Endodermal cell (in vitro differentiated cells): ENCODE measurements at regions not wholly inside any gene's neighbourhood (a gene's known extent, or its start where the extent isn't known, plus 50 kb on each side); places are given as distances from the start of the nearest gene placed in this dataset.
"Not testable (repeated sequence)": the region's sequence is repeated elsewhere in the genome, so short reads cannot be mapped to it uniquely, and the experiment has no call there.

Source experiments
- DNase-seq: peaks from one replicate; pipeline ENCODE4 v3.0.0-alpha.2; 2017
- H3K27ac ChIP-seq: 2 replicates; pipeline ENCODE4 v1.5.1; 2013; ENCODE audit warnings: mild to moderate bottlenecking, low read depth, low read length, moderate library complexity
- H3K27me3 ChIP-seq: 2 replicates; pipeline ENCODE4 v1.6.1; 2013; ENCODE audit warnings: mild to moderate bottlenecking, low read length, moderate library complexity; ENCODE audit not compliant: insufficient read depth, control insufficient read depth, poor library complexity, severe bottlenecking
- H3K36me3 ChIP-seq: 2 replicates; pipeline ENCODE4 v1.7.0; 2013; ENCODE audit warnings: mild to moderate bottlenecking, low read length, moderate library complexity; ENCODE audit not compliant: control insufficient read depth, insufficient read depth
- H3K4me1 ChIP-seq: one replicate; pipeline ENCODE4 v1.7.0; 2013; ENCODE audit warnings: low read length; ENCODE audit not compliant: control insufficient read depth, insufficient read depth
- H3K4me3 ChIP-seq: 2 replicates; pipeline ENCODE4 v1.5.1; 2013; ENCODE audit warnings: mild to moderate bottlenecking, low read length, moderate library complexity
- H3K9ac ChIP-seq: 2 replicates; pipeline ENCODE4 v1.6.1; 2013; ENCODE audit warnings: mild to moderate bottlenecking, low read length, moderate library complexity; ENCODE audit not compliant: poor library complexity, severe bottlenecking; ENCODE audit errors: extremely low read depth
- H3K9me3 ChIP-seq: 2 replicates; pipeline ENCODE4 v1.6.1; 2013; ENCODE audit warnings: mild to moderate bottlenecking, low read length, moderate library complexity; ENCODE audit not compliant: control insufficient read depth
- H3K27ac Mint-ChIP-seq: 2 replicates; pipeline ENCODE4 v1.8.0; 2020; ENCODE audit warnings: mixed read lengths
- H3K27me3 Mint-ChIP-seq: 2 replicates; pipeline ENCODE4 v1.8.0; 2021; ENCODE audit warnings: mild to moderate bottlenecking, mixed read lengths; ENCODE audit not compliant: insufficient read depth
- H3K36me3 Mint-ChIP-seq: 2 replicates; pipeline ENCODE4 v1.8.0; 2020; ENCODE audit warnings: low read depth, mixed read lengths
- H3K4me1 Mint-ChIP-seq: 2 replicates; pipeline ENCODE4 v1.8.0; 2020; ENCODE audit warnings: mixed read lengths
- H3K4me3 Mint-ChIP-seq: 2 replicates; pipeline ENCODE4 v1.8.0; 2020; ENCODE audit warnings: mild to moderate bottlenecking, moderate library complexity, mixed read lengths
- H3K9me3 Mint-ChIP-seq: 2 replicates; pipeline ENCODE4 v1.8.0; 2020; ENCODE audit warnings: mild to moderate bottlenecking, mixed read lengths
- CTCF ChIP-seq: fragments of 200-600 bp; sonication (generic); conservative IDR thresholded peaks from 2 replicates; pipeline ENCODE4 v1.5.0; 2021; ENCODE audit warnings: antibody characterized with exemption, mild to moderate bottlenecking
- WGBS, 2 experiments: methylation state at CpG; one replicate each; pipeline versions ENCODE4 v1.1.5 to v1.1.7; 2013; ENCODE audit warnings: missing lambda C conversion rate in 2 of 2, mixed read lengths in 1 of 2; ENCODE audit not compliant: insufficient coverage in 1 of 2, insufficient read length in 1 of 2; 5-methylcytosine and 5-hydroxymethylcytosine counted together

DNA sequence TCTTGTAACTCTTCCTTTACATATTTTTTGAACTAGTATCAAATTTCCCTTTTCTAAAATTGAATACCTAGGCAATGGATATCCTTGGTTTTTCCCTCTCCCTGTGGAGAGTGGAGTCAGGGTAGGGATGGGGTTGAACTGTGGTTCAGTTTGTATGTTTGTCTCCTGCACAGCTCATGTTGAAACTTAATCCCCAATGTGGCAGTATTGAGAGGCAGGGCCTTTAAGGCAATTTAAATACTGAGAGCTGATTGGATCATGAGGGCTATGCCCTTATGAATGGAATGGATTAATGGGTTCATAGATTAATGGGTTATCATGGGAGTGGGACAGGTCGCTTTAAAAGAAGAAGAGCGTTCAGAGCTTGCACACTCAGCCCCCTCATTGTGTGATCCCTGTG lies 127.2 kb upstream of the RGS6 start:
- TF ChIP-seq CTCF, result no peak
- H3K27me3 Mint-ChIP-seq, result peaks cover 4% of the 10 kb centered on the region
- peaks cover 31% of the 10 kb centered on the region for H3K4me1 Mint-ChIP-seq
- H3K9ac ChIP-seq, result no peak overlapping the region
- no peaks in the 10 kb centered on the region for H3K4me1 ChIP-seq
- no peak overlapping the region for H3K4me3 ChIP-seq
- H3K27ac Mint-ChIP-seq, result no peak overlapping the region
- WGBS, 2 experiments, result 100% methylated on average over 1 to 2 of the region's 2 CpGs
- no peak overlapping the region for H3K27ac ChIP-seq
- no peaks in the 10 kb centered on the region for H3K9me3 ChIP-seq
- no peaks in the 10 kb centered on the region for H3K27me3 ChIP-seq
- DNase-seq, result no peak
- H3K36me3 ChIP-seq, result no peaks in the 10 kb centered on the region
- H3K9me3 Mint-ChIP-seq, result peaks cover 6% of the 10 kb centered on the region
- no peaks in the 10 kb centered on the region for H3K36me3 Mint-ChIP-seq
- H3K4me3 Mint-ChIP-seq, result no peak overlapping the region

- DNase-seq, H3K27ac Mint-ChIP-seq, H3K9me3 ChIP-seq, H3K4me3 ChIP-seq, H3K36me3 Mint-ChIP-seq, H3K36me3 ChIP-seq, H3K27ac ChIP-seq, H3K4me3 Mint-ChIP-seq, H3K9ac ChIP-seq, H3K27me3 ChIP-seq, H3K4me1 ChIP-seq, H3K27me3 Mint-ChIP-seq: not testable (repeated sequence)
- 70% methylated on average over 4 of the region's 4 CpGs for WGBS, 2 experiments
- Mint-ChIP-seq H3K4me1 (peaks cover 29% of the 10 kb centered on the region), H3K9me3 (peaks cover 18% of the 10 kb centered on the region)
Measured at GRCh38 chr14:71807049-71807448, 125.2 kb upstream of the RGS6 start.

DNA sequence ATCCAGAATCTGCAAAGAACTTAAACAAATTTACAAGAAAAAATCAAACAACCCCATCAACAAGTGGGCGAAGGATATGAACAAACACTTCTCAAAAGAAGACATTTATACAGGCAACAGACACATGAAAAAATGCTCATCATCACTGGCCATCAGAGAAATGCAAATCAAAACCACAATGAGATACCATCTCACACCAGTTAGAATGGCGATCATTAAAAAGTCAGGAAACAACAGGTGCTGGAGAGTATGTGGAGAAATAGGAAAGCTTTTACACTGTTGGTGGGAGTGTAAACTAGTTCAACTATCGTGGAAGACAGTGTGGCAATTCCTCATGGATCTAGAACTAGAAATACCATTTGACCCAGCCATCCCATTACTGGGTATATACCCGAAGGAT lies 121.4 kb upstream of the RGS6 start:
- not testable (repeated sequence) for H3K9ac ChIP-seq, H3K36me3 ChIP-seq, H3K27me3 Mint-ChIP-seq, DNase-seq, H3K27ac Mint-ChIP-seq, H3K4me3 ChIP-seq, H3K4me1 ChIP-seq, H3K4me3 Mint-ChIP-seq, H3K36me3 Mint-ChIP-seq, H3K27ac ChIP-seq, H3K27me3 ChIP-seq, H3K9me3 ChIP-seq
- 89 to 94% methylated on average over 2 to 3 of the region's 4 CpGs for WGBS, 2 experiments
- Mint-ChIP-seq H3K4me1 (peaks cover 11% of the 10 kb centered on the region), H3K9me3 (peaks cover 18% of the 10 kb centered on the region)

- TF ChIP-seq CTCF, result no peak
- Histone ChIP-seq H3K27me3 (no peaks in the 10 kb centered on the region), H3K27ac (no peak overlapping the region), H3K9ac (no peak overlapping the region), H3K36me3 (no peaks in the 10 kb centered on the region), H3K4me3 (no peak overlapping the region), H3K4me1 (no peaks in the 10 kb centered on the region), H3K9me3 (no peaks in the 10 kb centered on the region)
- no peaks in the 10 kb centered on the region for H3K4me1 Mint-ChIP-seq
- peaks cover 18% of the 10 kb centered on the region for H3K9me3 Mint-ChIP-seq
- WGBS, 2 experiments, result 94 to 100% methylated on average over 2 to 4 of the region's 4 CpGs
- H3K27me3 Mint-ChIP-seq, result peaks cover 4% of the 10 kb centered on the region
- no peak for DNase-seq
- H3K36me3 Mint-ChIP-seq, result no peaks in the 10 kb centered on the region
- H3K4me3 Mint-ChIP-seq, result no peak overlapping the region
- H3K27ac Mint-ChIP-seq, result no peak overlapping the region
Measured at GRCh38 chr14:71812693-71813092, 119.5 kb upstream of the RGS6 start.
